GM12873 (cell line): ENCODE measurements at regions not wholly inside any gene's neighbourhood (a gene's known extent, or its start where the extent isn't known, plus 50 kb on each side); places are given as distances from the start of the nearest gene placed in this dataset.

Experiments
- CTCF ChIP-seq: IDR thresholded peaks from 2 replicates; pipeline ENCODE4 v1.5.1; 2012; ENCODE audit warnings: low read depth, mild to moderate bottlenecking, moderate library complexity, low read length, control low read depth; ENCODE audit not compliant: insufficient read depth; ENCODE audit errors: missing control alignments

GRCh38 chr4:164508771-164509170 lies 245.2 kb upstream of the SMIM31 start:
- TF ChIP-seq CTCF: no peak

- TF ChIP-seq CTCF: no peak
Measured at GRCh38 chr4:164509951-164510350, 244.0 kb upstream of the SMIM31 start.

- no peak for TF ChIP-seq CTCF
Measured at GRCh38 chr4:164512124-164512523, 241.8 kb upstream of the SMIM31 start.

- no peak for TF ChIP-seq CTCF
Measured at GRCh38 chr4:164514765-164515164, 239.2 kb upstream of the SMIM31 start.

- TF ChIP-seq CTCF: no peak
Measured at GRCh38 chr4:164524789-164525188, 229.1 kb upstream of the SMIM31 start.

DNA sequence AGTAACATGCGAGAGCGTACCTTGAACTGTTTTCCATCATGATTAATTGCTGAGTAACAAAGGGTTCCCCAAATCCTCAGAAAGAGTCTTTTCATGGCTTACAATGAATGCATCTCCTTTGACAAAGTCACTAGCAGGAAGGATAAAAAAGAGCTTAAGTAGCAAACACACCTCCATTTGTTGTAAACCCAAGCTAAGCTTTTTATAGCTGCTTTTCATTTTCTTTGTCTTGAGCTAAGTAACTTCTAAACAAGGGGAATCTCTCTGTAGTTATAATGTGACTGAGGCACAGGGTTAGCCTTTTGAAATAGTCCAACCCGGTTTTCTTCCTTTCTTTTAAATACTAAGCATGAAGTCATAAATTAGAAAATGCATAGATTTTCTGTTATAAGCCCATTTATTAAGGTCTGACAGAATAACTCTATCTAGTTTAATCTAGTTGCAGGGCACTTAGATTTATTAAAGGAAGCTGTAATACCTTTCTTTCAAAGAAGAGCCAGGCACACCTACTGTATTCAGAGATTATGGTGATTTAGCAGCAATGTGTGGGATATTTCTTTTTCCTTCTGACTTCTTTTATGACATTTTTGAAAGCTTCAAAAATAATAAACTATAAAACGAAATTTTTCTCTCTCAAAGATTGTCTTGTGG lies 226.9 kb upstream of the SMIM31 start:
- no peak for TF ChIP-seq CTCF

DNA sequence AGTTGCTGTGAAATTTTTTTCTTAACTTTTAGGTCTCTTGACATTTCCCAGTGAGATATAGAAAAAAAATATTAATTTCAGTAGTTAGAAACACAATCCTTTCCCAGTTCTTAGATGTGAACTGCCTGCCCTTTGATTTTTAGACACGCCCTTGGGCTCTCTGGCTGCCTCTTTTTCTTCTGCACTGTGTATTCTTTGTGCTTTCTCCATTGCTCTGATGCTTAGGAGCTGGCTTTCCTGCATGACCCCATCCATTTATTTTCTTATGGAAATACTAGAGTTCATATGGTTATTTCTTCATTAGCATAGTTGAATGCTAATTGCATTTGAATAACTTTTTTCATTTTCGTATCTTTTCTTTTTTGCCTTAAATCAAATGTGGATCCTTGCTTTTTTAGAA lies 224.9 kb upstream of the SMIM31 start:
- no peak for TF ChIP-seq CTCF

- TF ChIP-seq CTCF: no peak
Measured at GRCh38 chr4:164529486-164529885, 224.4 kb upstream of the SMIM31 start.
